Esophagus muscularis mucosa (tissue), 4 donors: ENCODE measurements at regions not wholly inside any gene's neighbourhood (a gene's known extent, or its start where the extent isn't known, plus 50 kb on each side); places are given as distances from the start of the nearest gene placed in this dataset.

Experiments used
- DNase-seq: peaks from one replicate; pipeline ENCODE4 v3.0.0-alpha.2; 2017; ENCODE audit errors: extremely low spot score
- H3K27ac ChIP-seq, 4 donors: fragments of 200-600 bp; sonication (generic); replicated peaks in 1 of 4; 1 replicate in 3 of 4; 2 replicates in 1 of 4; pipeline ENCODE4 v1.5.1; 2016 to 2019; ENCODE audit warnings: mild to moderate bottlenecking in 1 of 4
- H3K27me3 ChIP-seq, 4 donors: fragments of 200-600 bp; sonication (generic); one replicate each; pipeline versions ENCODE4 v1.5.1 to v1.6.0; 2016 to 2019
- H3K36me3 ChIP-seq, 4 donors: fragments of 200-600 bp; sonication (generic); one replicate each; pipeline ENCODE4 v1.5.1; 2016 to 2019
- H3K4me1 ChIP-seq, 4 donors: fragments of 200-600 bp; sonication (generic); one replicate each; pipeline ENCODE4 v1.5.1; 2016 to 2019
- H3K4me3 ChIP-seq, 4 donors: fragments of 200-600 bp; sonication (generic); 1 replicate in 2 of 4; 2 replicates in 2 of 4; pipeline ENCODE4 v1.5.1; 2016 to 2019; ENCODE audit warnings: mild to moderate bottlenecking in 4 of 4, moderate library complexity in 1 of 4
- H3K9me3 ChIP-seq, 4 donors: fragments of 200-600 bp; sonication (generic); 1 replicate in 3 of 4; 2 replicates in 1 of 4; pipeline ENCODE4 v1.5.1; 2016 to 2019
- CTCF ChIP-seq, 3 experiments: fragments of 200-600 bp in 2 of 3; fragments of 450-650 bp in 1 of 3; sonication (generic) in 2 of 3; IDR thresholded peaks; one replicate each; pipeline ENCODE4 v1.5.1; 2017 to 2019; ENCODE audit warnings: antibody characterized with exemption in 3 of 3, mild to moderate bottlenecking in 2 of 3, moderate library complexity in 1 of 3
- EP300 ChIP-seq: sonication (generic); formaldehyde crosslinking; IDR thresholded peaks from one replicate; pipeline ENCODE4 v1.6.1; 2017; ENCODE audit warnings: antibody characterized with exemption
- POLR2A ChIP-seq: fragments of 450-650 bp; IDR thresholded peaks from one replicate; pipeline ENCODE4 v1.6.1; 2017; ENCODE audit warnings: antibody characterized with exemption, moderate library complexity, mild to moderate bottlenecking, low read depth
- POLR2AphosphoS5 ChIP-seq, 2 donors: sonication (generic); formaldehyde crosslinking; IDR thresholded peaks; one replicate each; pipeline ENCODE4 v1.6.1; 2017; ENCODE audit warnings: antibody characterized with exemption in 2 of 2
- WGBS: methylation state at CpG from one replicate; pipeline ENCODE4 v1.1.5; 2018; 5-methylcytosine and 5-hydroxymethylcytosine counted together
- intact Hi-C: fragments of 100-400 bp; cut with DNase I; formaldehyde crosslinking; loops from one replicate; pipeline ENCODE4 v1.15.1; 2023

DNA sequence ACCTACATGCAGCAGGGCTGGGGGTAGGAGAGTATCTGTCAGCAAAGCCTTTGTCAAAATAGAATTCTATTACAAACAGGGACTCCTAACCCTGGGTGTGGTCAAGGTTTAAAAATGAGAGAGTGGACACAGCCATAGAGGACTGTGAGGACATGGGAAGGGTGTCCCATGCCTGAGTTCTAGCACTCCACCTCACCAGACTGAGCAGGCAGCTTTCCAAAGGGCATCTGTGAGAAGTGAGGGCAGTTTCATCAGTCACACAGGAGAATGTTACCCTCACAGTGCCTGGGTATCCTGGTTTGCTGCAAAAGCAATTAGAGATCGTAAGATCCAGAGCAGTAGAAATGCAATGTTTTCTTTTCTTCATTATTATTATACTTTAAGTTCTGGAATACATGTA, 174.9 kb upstream of the UBL3 start:
- 100% methylated on average over 1 of the region's 1 CpG for WGBS
- no peak for DNase-seq
- no peak for TF ChIP-seq POLR2AphosphoS5 (IDR thresholded peaks at IDR 0.05)
- TF ChIP-seq POLR2A = no peak
- TF ChIP-seq CTCF (IDR thresholded peaks at IDR 0.05) = no peak
- TF ChIP-seq EP300 = no peak
- H3K27ac ChIP-seq = no peak overlapping the region
- no peaks in the 10 kb centered on the region for H3K27me3 ChIP-seq
- H3K4me3 ChIP-seq = no peak overlapping the region
- H3K36me3 ChIP-seq = no peaks in the 10 kb centered on the region
- no peaks in the 10 kb centered on the region for H3K4me1 ChIP-seq
- intact Hi-C loops = no loop called here
- H3K9me3 ChIP-seq = no peaks in the 10 kb centered on the region

- H3K4me1 ChIP-seq = no peaks in the 10 kb centered on the region
- TF ChIP-seq CTCF (IDR thresholded peaks at IDR 0.05) (no peak), POLR2A (no peak), POLR2AphosphoS5 (IDR thresholded peaks at IDR 0.05) (no peak), EP300 (no peak)
- WGBS = 93% methylated on average over 8 of the region's 8 CpGs
- no peaks in the 10 kb centered on the region for H3K9me3 ChIP-seq
- no peak overlapping the region for H3K4me3 ChIP-seq
- intact Hi-C loops = no loop called here
- DNase-seq = no peak
- no peaks in the 10 kb centered on the region for H3K36me3 ChIP-seq
- no peak overlapping the region for H3K27ac ChIP-seq
- H3K27me3 ChIP-seq = no peaks in the 10 kb centered on the region
Measured at GRCh38 chr13:30024125-30024865, 173.9 kb upstream of the UBL3 start.

DNA sequence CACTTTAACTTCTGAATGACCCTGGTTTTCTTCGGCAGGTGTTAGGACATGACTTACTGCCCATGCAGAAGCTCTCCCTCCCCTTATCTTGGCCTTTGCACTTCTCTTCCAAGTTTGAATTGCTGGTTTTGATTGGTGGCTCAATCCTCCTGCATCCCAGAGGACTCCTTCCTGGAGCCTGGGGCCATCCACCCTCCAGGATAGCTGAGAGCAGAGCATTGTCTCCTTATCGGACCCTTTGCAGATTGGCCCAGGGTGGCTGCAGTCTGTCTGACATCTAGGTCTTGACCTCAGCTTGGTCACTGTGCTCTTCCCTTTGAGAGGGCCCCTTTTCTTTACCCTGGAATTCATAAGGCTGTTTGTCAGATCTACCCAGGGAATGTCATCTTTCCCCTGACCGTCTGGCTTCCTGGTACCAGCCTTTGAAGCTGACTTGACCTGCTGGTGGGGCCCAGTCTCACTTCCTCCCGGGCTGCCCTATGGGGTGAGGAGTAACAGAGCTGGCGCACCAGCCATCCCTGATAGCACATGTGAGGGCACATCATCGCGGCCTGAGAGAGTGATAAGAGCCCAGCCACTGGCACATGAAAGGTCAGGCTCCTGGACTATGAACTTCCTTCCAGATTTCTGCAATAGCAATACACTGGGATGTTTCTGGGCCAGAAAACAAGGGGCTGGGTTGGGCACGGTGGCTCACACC, 172.9 kb upstream of the UBL3 start:
- Histone ChIP-seq H3K27me3 (no peaks in the 10 kb centered on the region), H3K27ac (no peak overlapping the region), H3K36me3 (no peaks in the 10 kb centered on the region), H3K9me3 (no peaks in the 10 kb centered on the region), H3K4me1 (no peaks in the 10 kb centered on the region), H3K4me3 (no peak overlapping the region)
- no peak for DNase-seq
- intact Hi-C loops = no loop called here
- WGBS = 91% methylated on average over 8 of the region's 8 CpGs
- TF ChIP-seq EP300 (no peak), CTCF (IDR thresholded peaks at IDR 0.05) (no peak), POLR2A (no peak), POLR2AphosphoS5 (IDR thresholded peaks at IDR 0.05) (no peak)

GRCh38 chr13:30022796-30023195, 172.4 kb upstream of the UBL3 start:
- Histone ChIP-seq H3K4me3 (no peak overlapping the region), H3K4me1 (no peaks in the 10 kb centered on the region), H3K27me3 (no peaks in the 10 kb centered on the region), H3K36me3 (no peaks in the 10 kb centered on the region), H3K27ac (no peak overlapping the region), H3K9me3 (no peaks in the 10 kb centered on the region)
- TF ChIP-seq EP300 (no peak), CTCF (IDR thresholded peaks at IDR 0.05) (no peak), POLR2A (no peak), POLR2AphosphoS5 (IDR thresholded peaks at IDR 0.05) (no peak)
- intact Hi-C loops = no loop called here
- 91% methylated on average over 2 of the region's 2 CpGs for WGBS
- no peak for DNase-seq
